Liver (tissue), 3 donors: ENCODE measurements at regions not wholly inside any gene's neighbourhood (a gene's known extent, or its start where the extent isn't known, plus 50 kb on each side); places are given as distances from the start of the nearest gene placed in this dataset.

Source experiments
- EGR1 ChIP-seq, 2 donors: IDR thresholded peaks; 2 replicates each; pipeline ENCODE4 v1.6.1; 2016 to 2018; ENCODE audit warnings: antibody characterized with exemption in 2 of 2, low read depth in 2 of 2
- FOXA1 ChIP-seq: IDR thresholded peaks from 2 replicates; pipeline ENCODE4 v1.6.1; 2016; ENCODE audit warnings: antibody characterized with exemption
- HNF4G ChIP-seq: IDR thresholded peaks from 2 replicates; pipeline ENCODE4 v1.6.1; 2016; ENCODE audit warnings: antibody characterized with exemption
- JUND ChIP-seq, 2 donors: IDR thresholded peaks; 2 replicates each; pipeline ENCODE4 v1.6.1; 2016; ENCODE audit warnings: antibody characterized with exemption in 2 of 2
- NR2F2 ChIP-seq: IDR thresholded peaks from 2 replicates; pipeline ENCODE4 v1.6.1; 2016; ENCODE audit warnings: antibody characterized with exemption
- RAD21 ChIP-seq, 2 donors: IDR thresholded peaks; 2 replicates each; pipeline ENCODE4 v1.6.1; 2016; ENCODE audit warnings: antibody characterized with exemption in 2 of 2, mild to moderate bottlenecking in 2 of 2
- RXRA ChIP-seq, 2 donors: IDR thresholded peaks; 2 replicates each; pipeline ENCODE4 v1.6.1; 2017 to 2018; ENCODE audit warnings: antibody characterized with exemption in 2 of 2, mild to moderate bottlenecking in 1 of 2
- SP1 ChIP-seq: IDR thresholded peaks from 2 replicates; pipeline ENCODE4 v1.6.1; 2018; ENCODE audit warnings: antibody characterized with exemption, mild to moderate bottlenecking
- TF ChIP-seq, protein P1 (sequence below): fragments of 150-350 bp; IDR thresholded peaks from 2 replicates; pipeline ENCODE4 v1.5.1; 2017; ENCODE audit warnings: improper control_type of control experiment, low read depth, low read length; ENCODE audit not compliant: missing input control
- TF ChIP-seq, protein P2 (sequence below): IDR thresholded peaks from 2 replicates; pipeline ENCODE4 v1.6.1; 2016; ENCODE audit warnings: antibody characterized with exemption
- TF ChIP-seq, protein P3 (sequence below): IDR thresholded peaks from 2 replicates; pipeline ENCODE4 v1.6.1; 2016; ENCODE audit warnings: antibody characterized with exemption
- TF ChIP-seq, protein P4 (sequence below): IDR thresholded peaks from 2 replicates; pipeline ENCODE4 v1.6.1; 2016; ENCODE audit warnings: antibody characterized with exemption
- TF ChIP-seq, protein P5 (sequence below): IDR thresholded peaks from 2 replicates; pipeline ENCODE4 v1.6.1; 2016; ENCODE audit warnings: antibody characterized with exemption, mild to moderate bottlenecking
- donor health status: healthy.
- donor health status: healthy.

DNA sequence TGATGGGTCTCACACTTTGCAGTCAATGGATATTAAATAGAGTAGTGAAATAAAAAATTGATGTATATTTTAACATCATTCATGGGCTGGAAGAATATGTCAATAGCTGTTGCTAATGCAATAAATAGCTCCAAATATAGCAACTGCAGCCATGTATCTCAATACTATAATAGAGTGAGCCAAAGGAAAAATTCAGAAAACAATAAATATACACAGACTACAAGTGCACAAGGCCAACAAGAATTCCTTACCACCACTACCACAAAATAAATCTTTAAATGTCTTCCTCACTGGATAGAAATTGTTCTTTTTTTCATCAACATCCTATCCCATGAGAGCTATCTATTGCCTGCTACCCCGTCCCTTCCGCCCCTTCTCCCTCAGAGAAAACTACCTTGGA, 113.1 kb upstream of the TRIM24 start:
- TF ChIP-seq, protein P1, sequence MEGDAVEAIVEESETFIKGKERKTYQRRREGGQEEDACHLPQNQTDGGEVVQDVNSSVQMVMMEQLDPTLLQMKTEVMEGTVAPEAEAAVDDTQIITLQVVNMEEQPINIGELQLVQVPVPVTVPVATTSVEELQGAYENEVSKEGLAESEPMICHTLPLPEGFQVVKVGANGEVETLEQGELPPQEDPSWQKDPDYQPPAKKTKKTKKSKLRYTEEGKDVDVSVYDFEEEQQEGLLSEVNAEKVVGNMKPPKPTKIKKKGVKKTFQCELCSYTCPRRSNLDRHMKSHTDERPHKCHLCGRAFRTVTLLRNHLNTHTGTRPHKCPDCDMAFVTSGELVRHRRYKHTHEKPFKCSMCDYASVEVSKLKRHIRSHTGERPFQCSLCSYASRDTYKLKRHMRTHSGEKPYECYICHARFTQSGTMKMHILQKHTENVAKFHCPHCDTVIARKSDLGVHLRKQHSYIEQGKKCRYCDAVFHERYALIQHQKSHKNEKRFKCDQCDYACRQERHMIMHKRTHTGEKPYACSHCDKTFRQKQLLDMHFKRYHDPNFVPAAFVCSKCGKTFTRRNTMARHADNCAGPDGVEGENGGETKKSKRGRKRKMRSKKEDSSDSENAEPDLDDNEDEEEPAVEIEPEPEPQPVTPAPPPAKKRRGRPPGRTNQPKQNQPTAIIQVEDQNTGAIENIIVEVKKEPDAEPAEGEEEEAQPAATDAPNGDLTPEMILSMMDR: no peak
- TF ChIP-seq FOXA1 (no peak), JUND (IDR thresholded peaks at IDR 0.05) (no peak), RAD21 (IDR thresholded peaks at IDR 0.05) (no peak), NR2F2 (no peak), HNF4G (no peak), SP1 (no peak), EGR1 (IDR thresholded peaks at IDR 0.05; ENCODE audit: low read depth in 2 of 2) (no peak), RXRA (IDR thresholded peaks at IDR 0.05) (no peak)
- TF ChIP-seq, protein P2, sequence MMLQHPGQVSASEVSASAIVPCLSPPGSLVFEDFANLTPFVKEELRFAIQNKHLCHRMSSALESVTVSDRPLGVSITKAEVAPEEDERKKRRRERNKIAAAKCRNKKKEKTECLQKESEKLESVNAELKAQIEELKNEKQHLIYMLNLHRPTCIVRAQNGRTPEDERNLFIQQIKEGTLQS: no peak
- TF ChIP-seq, protein P3, sequence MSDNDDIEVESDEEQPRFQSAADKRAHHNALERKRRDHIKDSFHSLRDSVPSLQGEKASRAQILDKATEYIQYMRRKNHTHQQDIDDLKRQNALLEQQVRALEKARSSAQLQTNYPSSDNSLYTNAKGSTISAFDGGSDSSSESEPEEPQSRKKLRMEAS: no peak
- TF ChIP-seq, protein P4, sequence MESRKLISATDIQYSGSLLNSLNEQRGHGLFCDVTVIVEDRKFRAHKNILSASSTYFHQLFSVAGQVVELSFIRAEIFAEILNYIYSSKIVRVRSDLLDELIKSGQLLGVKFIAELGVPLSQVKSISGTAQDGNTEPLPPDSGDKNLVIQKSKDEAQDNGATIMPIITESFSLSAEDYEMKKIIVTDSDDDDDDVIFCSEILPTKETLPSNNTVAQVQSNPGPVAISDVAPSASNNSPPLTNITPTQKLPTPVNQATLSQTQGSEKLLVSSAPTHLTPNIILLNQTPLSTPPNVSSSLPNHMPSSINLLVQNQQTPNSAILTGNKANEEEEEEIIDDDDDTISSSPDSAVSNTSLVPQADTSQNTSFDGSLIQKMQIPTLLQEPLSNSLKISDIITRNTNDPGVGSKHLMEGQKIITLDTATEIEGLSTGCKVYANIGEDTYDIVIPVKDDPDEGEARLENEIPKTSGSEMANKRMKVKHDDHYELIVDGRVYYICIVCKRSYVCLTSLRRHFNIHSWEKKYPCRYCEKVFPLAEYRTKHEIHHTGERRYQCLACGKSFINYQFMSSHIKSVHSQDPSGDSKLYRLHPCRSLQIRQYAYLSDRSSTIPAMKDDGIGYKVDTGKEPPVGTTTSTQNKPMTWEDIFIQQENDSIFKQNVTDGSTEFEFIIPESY: no peak
- TF ChIP-seq, protein P5, sequence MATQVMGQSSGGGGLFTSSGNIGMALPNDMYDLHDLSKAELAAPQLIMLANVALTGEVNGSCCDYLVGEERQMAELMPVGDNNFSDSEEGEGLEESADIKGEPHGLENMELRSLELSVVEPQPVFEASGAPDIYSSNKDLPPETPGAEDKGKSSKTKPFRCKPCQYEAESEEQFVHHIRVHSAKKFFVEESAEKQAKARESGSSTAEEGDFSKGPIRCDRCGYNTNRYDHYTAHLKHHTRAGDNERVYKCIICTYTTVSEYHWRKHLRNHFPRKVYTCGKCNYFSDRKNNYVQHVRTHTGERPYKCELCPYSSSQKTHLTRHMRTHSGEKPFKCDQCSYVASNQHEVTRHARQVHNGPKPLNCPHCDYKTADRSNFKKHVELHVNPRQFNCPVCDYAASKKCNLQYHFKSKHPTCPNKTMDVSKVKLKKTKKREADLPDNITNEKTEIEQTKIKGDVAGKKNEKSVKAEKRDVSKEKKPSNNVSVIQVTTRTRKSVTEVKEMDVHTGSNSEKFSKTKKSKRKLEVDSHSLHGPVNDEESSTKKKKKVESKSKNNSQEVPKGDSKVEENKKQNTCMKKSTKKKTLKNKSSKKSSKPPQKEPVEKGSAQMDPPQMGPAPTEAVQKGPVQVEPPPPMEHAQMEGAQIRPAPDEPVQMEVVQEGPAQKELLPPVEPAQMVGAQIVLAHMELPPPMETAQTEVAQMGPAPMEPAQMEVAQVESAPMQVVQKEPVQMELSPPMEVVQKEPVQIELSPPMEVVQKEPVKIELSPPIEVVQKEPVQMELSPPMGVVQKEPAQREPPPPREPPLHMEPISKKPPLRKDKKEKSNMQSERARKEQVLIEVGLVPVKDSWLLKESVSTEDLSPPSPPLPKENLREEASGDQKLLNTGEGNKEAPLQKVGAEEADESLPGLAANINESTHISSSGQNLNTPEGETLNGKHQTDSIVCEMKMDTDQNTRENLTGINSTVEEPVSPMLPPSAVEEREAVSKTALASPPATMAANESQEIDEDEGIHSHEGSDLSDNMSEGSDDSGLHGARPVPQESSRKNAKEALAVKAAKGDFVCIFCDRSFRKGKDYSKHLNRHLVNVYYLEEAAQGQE: no peak
